LNCaP clone FGC (cell line): ENCODE measurements at regions not wholly inside any gene's neighbourhood (a gene's known extent, or its start where the extent isn't known, plus 50 kb on each side); places are given as distances from the start of the nearest gene placed in this dataset.

Source experiments
- DNase-seq: peaks from one replicate; pipeline ENCODE4 v3.0.0-alpha.2; 2011; ENCODE audit warnings: low read depth
- H3K4me3 ChIP-seq: 2 replicates; pipeline ENCODE4 v1.5.1; 2011; ENCODE audit warnings: mild to moderate bottlenecking, low read depth, low read length, control low read depth
- CTCF ChIP-seq: IDR thresholded peaks from 2 replicates; pipeline ENCODE4 v1.5.1; 2012; ENCODE audit warnings: mild to moderate bottlenecking; ENCODE audit not compliant: control insufficient read depth, insufficient read depth; ENCODE audit errors: extremely low read depth

- no peak for TF ChIP-seq CTCF
- no peak overlapping the region for H3K4me3 ChIP-seq
- no peak for DNase-seq
These were observed 386.0 kb upstream of the GRIN3A start for GRCh38 chr9:102124465-102124864.

GRCh38 chr9:102114557-102114956 lies 376.1 kb upstream of the GRIN3A start:
- no peak overlapping the region for H3K4me3 ChIP-seq
- no peak for TF ChIP-seq CTCF

DNA sequence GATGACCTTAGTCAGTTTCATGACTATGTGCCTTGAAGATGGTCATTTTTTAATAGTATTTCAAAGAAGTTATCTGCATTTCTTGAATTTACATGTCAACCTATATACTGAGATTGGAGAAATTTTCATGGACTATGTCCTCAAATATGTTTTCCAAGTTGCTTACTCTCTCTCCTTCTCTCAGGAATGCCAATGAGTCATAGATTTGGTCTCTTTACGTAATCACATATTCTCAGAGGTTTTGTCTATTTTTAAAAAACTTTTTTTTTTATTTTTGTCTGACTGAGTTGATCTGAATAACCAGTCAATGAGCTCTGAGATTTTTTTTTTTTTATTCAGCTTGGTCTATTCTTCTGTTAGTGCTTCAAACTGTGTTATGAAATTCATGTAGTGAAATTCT lies 374.7 kb upstream of the GRIN3A start:
- DNase-seq = no peak
- no peak for TF ChIP-seq CTCF
- no peak overlapping the region for H3K4me3 ChIP-seq

More at GRCh38 chr9:102114557-102114956, 376.1 kb upstream of the GRIN3A start:
- no peak for DNase-seq

DNA sequence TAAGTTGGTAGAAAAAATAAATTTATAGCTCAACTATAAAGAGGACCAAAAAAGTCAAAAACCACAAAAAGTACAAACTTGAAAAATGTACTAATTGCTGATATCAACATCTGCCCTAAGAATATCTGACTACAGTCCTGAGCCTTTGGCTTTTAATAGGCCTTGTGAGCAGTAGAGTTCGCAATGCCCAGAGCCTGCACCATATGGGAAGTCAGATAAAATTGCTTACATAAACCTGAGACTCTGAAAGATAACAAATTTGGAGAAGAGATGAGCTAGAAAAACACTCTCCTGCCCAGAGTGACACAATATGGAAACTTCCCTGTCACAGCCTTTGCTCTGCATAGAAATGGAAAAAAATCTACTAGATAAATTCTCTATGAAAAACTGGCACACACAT lies 368.0 kb upstream of the GRIN3A start:
- no peak for TF ChIP-seq CTCF
- DNase-seq = no peak
- H3K4me3 ChIP-seq = no peak overlapping the region

- no peak for DNase-seq
- no peak overlapping the region for H3K4me3 ChIP-seq
- TF ChIP-seq CTCF = no peak
These were observed 363.3 kb upstream of the GRIN3A start for GRCh38 chr9:102101723-102102122.

DNA sequence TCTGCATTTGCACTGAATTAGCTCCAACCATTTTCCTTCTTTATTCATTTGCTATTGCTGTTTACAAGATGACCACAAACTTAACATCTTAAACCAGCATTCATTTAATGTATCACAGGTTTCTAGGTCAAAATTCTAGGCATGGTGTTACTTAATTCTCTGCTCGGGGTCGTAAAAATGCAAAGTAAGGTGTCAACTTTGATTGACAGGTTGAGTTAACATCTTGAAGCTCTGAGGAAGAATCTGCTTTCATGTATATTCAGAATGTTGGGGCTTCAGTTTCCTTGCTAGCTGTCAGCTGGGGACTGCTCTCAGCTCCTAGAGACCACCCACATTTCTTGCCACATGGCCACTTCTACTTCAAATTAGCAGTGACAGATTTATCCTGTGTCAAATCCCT lies 348.7 kb upstream of the GRIN3A start:
- DNase-seq = no peak
- no peak for TF ChIP-seq CTCF
- H3K4me3 ChIP-seq = no peak overlapping the region

- DNase-seq = no peak
- no peak for TF ChIP-seq CTCF
- H3K4me3 ChIP-seq = no peak overlapping the region
These were observed 347.1 kb upstream of the GRIN3A start for GRCh38 chr9:102085548-102085947.
